NB4 (cell line): ENCODE measurements at regions not wholly inside any gene's neighbourhood (a gene's known extent, or its start where the extent isn't known, plus 50 kb on each side); places are given as distances from the start of the nearest gene placed in this dataset.

ENCODE experiments used
- CTCF ChIP-seq: IDR thresholded peaks from one replicate; pipeline ENCODE4 v1.5.1; 2012; ENCODE audit warnings: low read depth, low read length
- MAX ChIP-seq: IDR thresholded peaks from 2 replicates; pipeline ENCODE4 v1.6.1; 2011; ENCODE audit warnings: low read depth, low read length
- MYC ChIP-seq: IDR thresholded peaks from 2 replicates; pipeline ENCODE4 v1.6.1; 2011; ENCODE audit warnings: low read depth, low read length
- POLR2A ChIP-seq: IDR thresholded peaks from 2 replicates; pipeline ENCODE4 v1.6.1; 2011; ENCODE audit warnings: mild to moderate bottlenecking; ENCODE audit not compliant: insufficient read length; ENCODE audit errors: extremely low read depth

GRCh38 chr6:16063580-16063979 lies 65.3 kb upstream of the MYLIP start:
- TF ChIP-seq CTCF: no peak
- TF ChIP-seq POLR2A: no peak
- TF ChIP-seq MAX: no peak
- TF ChIP-seq MYC: no peak
